MV-4-11 (cell line): ENCODE measurements at regions not wholly inside any gene's neighbourhood (a gene's known extent, or its start where the extent isn't known, plus 50 kb on each side); places are given as distances from the start of the nearest gene placed in this dataset.
"Not testable (repeated sequence)": the region's sequence is repeated elsewhere in the genome, so short reads cannot be mapped to it uniquely, and the experiment has no call there.

ENCODE experiments used
- DNase-seq: peaks from one replicate; lab custom pipeline; 2025; lab: John Stamatoyannopoulos, UW

DNA sequence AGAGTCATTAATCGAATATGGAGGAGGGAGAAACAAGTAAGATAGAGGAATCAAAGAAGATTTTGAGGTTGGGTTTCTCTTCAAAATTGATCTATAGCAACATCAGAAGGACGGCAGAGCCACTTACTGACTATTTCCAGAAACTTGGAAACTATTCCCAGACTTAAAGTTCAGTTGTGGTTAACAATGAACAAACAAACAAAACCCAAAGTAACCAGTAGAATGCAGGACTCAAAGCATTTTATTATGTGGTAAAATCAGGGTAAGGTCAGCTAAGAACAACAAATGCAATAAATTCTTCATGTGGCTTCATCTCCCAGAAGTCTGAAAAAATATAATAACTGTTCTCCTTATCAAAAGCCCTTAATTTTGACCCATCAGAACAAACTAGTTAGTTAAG lies 54.9 kb upstream of the OSMR start:
- DNase-seq: no peak

DNA sequence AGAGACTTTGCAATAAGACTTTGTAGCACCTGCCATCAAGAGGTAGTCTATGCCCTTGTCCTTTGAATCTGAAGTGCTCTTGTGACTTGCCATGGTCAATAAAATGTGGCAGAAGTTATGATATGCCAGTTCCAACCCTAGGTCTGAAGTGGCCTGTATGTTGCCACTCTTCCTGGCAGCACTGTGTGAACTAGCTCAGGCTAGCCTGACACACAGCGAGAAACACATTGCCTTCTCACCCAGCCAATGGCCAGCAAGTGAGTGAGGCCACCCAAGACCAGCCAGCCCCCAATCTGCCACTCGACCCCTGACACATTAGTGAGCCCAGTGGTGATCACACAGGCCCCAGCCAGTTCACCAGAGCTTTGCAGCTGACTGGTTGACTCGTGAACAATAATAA lies 52.7 kb upstream of the OSMR start:
- DNase-seq: no peak

DNA sequence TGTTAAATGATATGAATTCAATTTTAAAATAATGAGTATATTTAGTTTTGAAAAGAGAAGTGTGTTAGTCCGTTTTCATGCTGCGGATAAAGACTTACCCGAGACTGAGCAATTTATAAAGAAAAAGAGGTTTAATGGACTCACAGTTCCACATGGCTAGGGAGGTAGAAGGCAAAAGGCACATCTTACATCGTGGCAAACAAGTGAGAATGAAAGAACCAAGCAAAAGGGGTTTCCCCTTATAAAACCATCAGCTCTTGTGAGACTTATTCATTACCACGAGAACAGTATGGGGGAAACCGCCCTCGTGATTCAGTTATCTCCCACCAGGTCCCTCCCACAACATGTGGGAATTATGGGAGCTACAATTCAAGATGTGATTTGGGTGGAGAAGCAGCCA lies 51.8 kb upstream of the OSMR start:
- DNase-seq: not testable (repeated sequence)

DNA sequence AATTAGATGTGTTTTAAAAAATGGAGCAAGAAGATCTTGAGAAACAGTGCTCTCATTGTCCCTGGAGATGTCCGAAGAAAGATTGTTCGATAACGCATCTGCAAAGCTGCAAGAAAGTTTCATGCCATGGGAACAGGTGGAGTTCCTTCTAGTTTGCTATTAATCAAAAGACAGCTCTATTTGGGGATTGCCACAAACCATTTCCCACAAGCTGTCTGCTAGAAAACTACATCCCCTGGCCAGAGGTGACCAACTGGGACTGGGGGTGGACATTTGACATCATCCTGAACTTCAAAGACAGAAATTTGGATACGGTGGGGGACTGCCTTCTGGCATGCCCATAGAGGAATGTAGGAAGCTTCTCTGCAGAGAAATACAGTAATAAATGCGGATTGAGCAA lies 50.8 kb upstream of the OSMR start:
- no peak for DNase-seq

DNA sequence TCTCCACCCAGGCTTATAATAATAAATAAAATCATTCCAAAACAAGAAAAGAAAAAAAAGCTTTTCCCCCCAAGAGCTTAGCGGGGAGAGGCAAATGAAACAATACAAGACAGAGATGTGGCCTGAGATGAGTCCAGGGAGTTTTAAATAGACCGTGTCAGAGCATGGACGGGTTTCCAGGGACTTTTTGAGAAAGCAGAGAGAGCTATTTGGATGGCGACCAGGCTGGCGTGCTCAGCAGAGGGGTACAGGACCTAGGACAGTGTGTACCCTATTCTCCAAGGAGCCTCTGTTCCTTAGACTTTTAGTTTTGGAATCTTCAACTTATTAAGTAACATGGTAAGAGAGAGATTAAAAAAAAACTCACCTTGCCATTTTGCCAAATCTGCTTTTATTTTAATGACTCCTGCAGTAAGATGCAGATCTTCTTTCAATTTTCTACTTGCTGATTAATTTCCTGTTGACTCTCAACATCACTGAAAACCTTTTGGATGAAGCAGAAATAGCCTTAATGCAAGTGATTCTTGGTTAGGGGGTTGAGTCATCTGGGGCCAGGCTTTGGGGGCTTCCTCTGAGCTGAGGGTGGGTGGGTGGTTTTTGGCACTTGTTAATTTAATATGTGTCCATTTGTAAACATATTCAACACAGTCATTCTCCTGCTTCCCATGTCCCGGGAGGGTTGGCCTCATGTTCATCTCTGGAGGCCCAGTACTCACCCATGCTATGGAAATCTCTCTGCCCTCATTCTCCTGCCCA lies 49.6 kb upstream of the OSMR start:
- no peak for DNase-seq
